A673 (cell line): ENCODE measurements at regions not wholly inside any gene's neighbourhood (a gene's known extent, or its start where the extent isn't known, plus 50 kb on each side); places are given as distances from the start of the nearest gene placed in this dataset.

Experiments used
- EZH2 ChIP-seq: fragments of 200-600 bp; sonication (generic); IDR thresholded peaks from 2 replicates; pipeline ENCODE4 v1.6.1; 2017; ENCODE audit warnings: borderline replicate concordance, low read depth, mild to moderate bottlenecking, mixed read lengths, antibody characterized with exemption, low read length; ENCODE audit not compliant: poor library complexity, severe bottlenecking
- TF ChIP-seq, protein P1 (sequence below): fragments of 300-800, 200-600 bp; sonication (generic); conservative IDR thresholded peaks from 2 replicates; pipeline ENCODE4 v1.5.1; 2017; ENCODE audit warnings: low read depth, mild to moderate bottlenecking, antibody characterized with exemption, low read length, moderate library complexity, mixed read lengths

DNA sequence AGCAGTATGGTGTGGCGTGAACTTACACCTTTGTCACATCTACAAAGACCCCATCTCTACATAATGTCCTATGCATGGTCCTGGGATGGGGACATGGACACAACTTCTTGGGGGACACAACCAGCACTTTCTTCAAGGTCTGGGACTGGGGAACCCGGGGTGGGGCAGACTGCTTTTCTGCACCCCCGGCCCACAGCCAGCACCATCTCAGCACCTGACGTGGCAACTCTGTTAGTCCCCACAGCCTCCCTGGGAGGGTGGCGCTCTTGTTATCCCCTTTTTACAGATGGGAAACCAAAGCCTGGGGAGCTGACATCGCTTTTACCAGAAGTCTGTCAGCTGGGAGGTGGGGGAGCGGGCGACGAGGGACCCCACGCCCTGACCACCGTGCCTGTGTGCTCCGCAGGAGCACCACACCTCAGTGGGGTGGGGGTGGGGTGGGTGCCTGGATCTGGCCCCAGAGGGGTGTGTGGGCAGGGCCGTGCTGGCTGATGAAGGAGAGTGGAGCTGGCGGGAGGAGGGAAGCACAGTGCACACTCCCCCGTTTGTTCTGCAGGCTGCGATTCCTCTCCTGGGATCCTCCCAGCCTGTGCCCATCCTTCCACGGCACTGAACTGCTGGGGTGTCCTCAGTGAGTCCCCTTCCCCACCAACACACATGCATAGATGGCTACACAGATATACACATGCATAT is 115.4 kb upstream of the GSE1 start:
- TF ChIP-seq, protein P1, sequence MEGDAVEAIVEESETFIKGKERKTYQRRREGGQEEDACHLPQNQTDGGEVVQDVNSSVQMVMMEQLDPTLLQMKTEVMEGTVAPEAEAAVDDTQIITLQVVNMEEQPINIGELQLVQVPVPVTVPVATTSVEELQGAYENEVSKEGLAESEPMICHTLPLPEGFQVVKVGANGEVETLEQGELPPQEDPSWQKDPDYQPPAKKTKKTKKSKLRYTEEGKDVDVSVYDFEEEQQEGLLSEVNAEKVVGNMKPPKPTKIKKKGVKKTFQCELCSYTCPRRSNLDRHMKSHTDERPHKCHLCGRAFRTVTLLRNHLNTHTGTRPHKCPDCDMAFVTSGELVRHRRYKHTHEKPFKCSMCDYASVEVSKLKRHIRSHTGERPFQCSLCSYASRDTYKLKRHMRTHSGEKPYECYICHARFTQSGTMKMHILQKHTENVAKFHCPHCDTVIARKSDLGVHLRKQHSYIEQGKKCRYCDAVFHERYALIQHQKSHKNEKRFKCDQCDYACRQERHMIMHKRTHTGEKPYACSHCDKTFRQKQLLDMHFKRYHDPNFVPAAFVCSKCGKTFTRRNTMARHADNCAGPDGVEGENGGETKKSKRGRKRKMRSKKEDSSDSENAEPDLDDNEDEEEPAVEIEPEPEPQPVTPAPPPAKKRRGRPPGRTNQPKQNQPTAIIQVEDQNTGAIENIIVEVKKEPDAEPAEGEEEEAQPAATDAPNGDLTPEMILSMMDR, result no peak
- TF ChIP-seq EZH2, result no peak
